ENCODE measurements at regions not wholly inside any gene's neighbourhood (a gene's known extent, or its start where the extent isn't known, plus 50 kb on each side); places are given as distances from the start of the nearest gene placed in this dataset.

- TF ChIP-seq CTCF (IDR thresholded peaks at IDR 0.05): no peak
- TF ChIP-seq POLR2A (IDR thresholded peaks at IDR 0.05): no peak
- TF ChIP-seq POLR2AphosphoS5 (IDR thresholded peaks at IDR 0.05): no peak
- no peak for TF ChIP-seq EP300 (IDR thresholded peaks at IDR 0.05)
Measured at GRCh38 chr4:111510535-111510934, 634.7 kb upstream of the FAM241A start.
